ENCODE measurements at regions not wholly inside any gene's neighbourhood (a gene's known extent, or its start where the extent isn't known, plus 50 kb on each side); places are given as distances from the start of the nearest gene placed in this dataset.
"Not testable (repeated sequence)": the region's sequence is repeated elsewhere in the genome, so short reads cannot be mapped to it uniquely, and the experiment has no call there.

DNA sequence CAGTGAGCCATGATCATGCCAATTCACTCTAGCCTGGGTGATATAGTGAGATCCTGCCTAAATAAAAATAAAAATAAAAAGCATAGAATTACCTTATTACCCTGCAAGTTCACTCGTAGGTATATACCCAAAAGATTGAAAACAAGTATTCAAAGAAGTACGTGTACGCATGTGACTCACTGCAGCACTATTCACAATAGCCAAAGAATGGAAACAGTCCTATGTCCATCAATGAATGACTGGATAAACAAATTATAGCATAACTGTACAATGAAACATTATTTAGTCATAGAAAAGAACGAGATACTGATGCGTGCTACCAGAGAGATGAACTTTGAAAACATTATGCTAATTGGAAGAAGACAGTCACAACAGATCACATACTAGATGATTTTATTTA is 204.6 kb upstream of the DIAPH2 start:
- intact Hi-C loops (cut with DNase I): no loop called here
- DNase-seq: no peak
- no peak for ATAC-seq

DNA sequence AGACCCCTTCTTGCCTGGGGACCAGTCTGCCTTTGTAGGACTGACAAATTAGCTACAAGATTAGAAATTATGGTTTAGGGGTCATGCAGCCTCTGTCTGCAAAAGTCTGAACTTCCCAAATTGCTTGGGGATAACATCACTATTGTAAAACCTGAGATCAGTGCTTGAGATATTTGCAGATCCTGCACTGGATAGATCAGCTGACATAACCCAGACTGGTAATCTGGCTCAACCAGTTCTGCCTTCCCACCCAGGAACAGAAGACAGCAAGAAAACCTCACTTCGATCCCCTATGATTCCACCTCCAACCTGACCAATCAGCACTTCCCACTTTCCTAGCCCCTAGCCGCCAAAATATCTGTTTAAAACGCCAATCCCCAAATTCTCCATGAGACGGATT is 202.8 kb upstream of the DIAPH2 start:
- DNase-seq (no peak), ATAC-seq (no peak)
- intact Hi-C loops (cut with DNase I): no loop called here

DNA sequence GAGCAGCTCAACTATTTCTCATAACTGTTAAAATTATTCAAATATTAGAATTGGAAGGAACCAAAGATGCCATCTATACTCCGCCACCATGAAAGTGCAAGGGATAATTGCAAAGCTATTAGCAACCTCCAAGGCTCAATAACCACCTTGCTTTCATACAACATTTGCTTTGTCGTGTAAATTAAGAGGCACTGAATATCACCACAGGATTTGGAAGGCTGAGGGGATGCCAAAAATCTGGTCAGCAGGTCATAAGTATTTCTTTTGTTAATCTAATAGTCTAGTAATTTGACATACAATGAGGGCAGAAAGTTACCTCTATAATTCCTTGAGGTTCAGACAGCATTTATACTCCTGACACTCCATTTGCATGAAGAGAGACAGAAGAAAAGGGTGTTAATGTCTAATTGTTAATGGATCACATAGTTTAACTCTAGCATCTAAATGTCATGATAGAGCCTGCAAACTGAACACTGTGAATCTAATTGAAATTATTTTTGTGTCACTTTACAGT is 200.9 kb upstream of the DIAPH2 start:
- DNase-seq (no peak), ATAC-seq (no peak)
- intact Hi-C loops (cut with DNase I): no loop called here

DNA sequence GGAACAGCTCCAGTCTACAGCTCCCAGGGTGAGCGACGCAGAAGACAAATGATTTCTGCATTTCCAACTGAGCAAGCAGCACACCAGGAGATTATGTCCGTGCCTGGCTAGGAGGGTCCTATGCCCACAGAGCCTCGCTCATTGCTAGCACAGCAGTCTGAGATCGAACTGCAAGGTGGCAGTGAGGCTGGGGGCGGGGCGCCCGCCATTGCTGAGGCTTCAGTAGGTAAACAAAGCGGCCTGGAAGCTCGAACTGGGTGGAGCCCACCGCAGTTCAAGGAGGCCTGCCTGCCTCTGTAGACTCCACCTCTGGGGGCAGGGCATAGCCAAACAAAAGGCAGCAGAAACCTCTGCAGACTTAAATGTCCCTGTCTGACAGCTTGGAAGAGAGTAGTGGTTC is 198.0 kb upstream of the DIAPH2 start:
- intact Hi-C loops (cut with DNase I); DNase-seq; ATAC-seq: not testable (repeated sequence)

DNA sequence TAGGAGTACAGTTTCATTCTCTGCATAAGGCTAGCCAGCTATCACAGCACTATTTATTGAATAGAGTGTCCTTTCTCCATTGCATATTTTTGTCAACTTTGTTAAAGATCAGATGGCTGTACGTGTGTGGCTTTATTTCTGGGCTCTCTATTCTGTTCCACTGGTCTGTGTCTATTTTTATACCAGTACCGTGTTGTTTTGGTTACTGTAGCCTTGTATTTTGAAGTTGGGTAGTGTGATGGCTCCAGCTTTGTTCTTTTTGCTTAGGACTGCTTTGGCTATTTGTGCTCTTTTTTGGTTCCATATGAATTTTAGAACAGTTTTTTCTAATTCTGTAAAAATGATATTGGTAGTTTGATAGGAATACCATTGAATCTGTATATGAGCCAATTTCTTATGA is 182.1 kb upstream of the DIAPH2 start:
- intact Hi-C loops (cut with DNase I): no loop called here
- DNase-seq (no peak), ATAC-seq (no peak)

DNA sequence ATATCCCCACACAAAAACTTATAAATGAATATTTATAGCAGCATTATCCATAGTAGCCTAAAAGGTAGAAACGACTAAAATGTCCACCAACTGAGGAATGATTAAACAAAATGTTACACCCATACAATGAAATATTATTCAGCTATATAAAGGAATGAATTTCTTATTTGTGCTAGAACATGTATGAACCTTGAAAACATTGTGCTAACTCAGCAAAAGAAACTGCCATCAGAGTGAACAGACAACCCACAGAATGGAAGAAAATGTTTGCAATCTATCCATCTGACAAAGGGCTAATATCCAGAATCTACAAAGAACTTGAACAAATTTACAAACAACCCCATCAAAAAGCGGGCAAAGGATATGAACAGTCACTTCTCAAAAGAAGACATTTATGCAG is 155.3 kb upstream of the DIAPH2 start:
- ATAC-seq: not testable (repeated sequence)

DNA sequence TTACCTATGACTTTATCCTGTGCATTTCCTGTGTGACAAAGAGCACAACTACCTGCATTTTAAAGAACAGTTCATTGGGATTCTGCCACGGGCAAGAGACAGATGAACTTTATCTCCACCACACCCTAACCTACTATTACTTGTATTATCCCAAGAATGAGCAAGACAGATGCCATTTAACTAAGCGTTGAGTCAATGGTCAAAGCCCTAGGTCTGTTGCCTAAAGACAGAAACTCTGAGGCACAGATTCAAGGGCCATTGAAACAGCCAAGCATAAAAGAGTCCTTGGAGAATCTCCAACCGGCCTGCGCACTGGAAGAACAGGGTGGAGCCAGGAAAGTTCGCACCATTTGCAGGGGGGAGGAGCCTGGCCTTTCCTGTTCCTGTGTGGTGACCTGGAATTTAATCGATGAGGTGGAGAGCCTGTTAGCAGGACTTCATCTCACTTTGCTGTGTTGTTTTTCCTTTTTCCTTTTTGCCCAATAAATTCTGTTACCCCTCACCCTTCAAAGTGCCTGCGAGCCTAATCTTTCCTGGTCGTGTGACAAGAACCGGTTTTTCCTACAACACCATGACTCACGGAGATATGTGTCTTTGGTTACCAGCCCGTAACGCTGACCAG is 146.4 kb upstream of the DIAPH2 start:
- no peak for DNase-seq
- intact Hi-C loops (cut with DNase I): no loop called here
- ATAC-seq: no peak

More for the DNA sequence above, 155.3 kb upstream of the DIAPH2 start:
- DNase-seq; intact Hi-C loops (cut with DNase I): not testable (repeated sequence)

DNA sequence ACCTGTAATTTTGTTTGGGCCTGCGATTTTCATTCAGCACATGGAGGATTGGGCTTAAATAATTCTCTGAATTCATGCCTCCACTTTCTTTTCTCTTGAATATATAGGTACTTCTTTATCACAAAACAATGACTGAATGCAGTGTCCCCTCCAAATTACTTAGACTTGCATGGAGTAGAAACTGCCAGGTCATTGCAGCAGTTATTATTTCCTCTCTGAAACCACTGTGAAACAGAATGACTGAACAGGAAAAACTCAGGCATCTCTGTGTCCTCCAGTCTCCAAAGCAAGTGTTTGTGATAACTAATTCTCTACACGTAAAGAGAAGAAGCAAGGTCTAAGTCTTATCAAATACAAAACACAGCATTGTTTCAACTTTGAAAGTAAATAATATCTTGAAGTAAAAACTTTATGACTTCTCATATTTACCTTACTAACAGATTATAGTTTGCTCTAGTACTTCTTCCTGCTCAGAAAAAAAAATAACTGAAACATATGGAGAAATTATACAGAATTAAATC is 144.5 kb upstream of the DIAPH2 start:
- intact Hi-C loops (cut with DNase I): no loop called here
- DNase-seq: no peak
- no peak for ATAC-seq

DNA sequence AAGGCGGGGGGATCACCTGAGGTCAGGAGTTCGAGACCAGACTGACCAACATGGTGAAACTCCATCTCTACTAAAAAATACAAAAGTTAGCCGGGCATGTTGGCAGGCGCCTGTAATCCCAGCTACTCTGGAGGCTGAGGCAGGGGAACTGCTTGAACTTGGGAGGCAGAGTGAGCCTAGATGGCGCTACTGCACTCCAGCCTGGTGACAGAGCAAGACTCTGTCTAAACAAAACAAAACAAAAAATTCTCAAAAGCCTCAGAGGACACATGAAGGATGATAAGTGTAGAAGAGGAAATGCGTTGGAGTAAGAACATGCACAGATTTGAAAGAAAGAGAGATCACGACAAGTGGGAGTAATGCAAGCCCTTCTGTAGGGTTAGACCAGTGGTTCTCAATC is 138.4 kb upstream of the DIAPH2 start:
- DNase-seq; ATAC-seq; intact Hi-C loops (cut with DNase I): not testable (repeated sequence)

DNA sequence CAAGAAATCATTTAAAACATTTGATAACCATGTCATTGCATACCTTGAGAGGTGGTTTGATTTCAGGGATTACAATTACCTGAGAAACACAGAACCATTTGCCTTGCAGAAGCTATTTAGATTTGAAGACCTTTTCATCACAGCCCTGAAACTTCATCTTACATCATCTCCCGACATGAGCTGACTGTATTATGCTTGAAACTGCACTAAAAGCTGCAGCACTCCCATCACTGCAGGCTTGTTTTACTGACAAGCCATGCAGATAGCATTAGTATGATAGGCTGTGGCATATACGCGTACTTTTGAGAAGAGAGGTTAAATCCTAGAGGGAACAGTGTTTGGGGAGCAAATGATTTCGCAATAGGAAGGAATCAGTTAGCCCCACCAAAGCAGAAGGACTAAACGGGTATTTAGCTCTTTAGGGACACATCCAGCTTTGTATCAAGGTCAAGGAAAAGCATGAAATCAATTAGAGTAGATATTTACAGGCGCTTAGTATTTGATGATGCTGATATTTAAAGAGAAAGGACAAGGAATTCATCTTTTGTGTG is 133.2 kb upstream of the DIAPH2 start:
- DNase-seq (no peak), ATAC-seq (no peak)
- intact Hi-C loops (cut with DNase I): no loop called here

DNA sequence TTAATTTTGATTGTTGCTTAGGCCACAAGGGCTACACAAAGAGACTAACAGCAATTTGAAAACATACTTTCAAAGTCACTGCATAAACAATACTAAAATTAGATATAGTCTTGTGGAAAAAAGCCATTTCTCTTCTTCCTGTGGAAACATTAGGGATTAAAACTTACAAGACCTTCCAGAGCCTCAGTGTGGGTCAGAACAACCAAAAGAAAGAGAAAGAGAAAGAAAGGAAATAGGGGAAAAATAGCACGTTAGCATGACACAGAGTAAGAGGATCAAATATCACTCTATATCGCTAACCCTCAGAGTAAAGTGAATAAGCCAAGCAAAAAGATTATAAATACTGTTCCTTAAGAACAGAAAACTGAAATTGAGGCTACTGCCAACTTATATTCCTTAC is 127.8 kb upstream of the DIAPH2 start:
- DNase-seq (no peak), ATAC-seq (no peak)
- intact Hi-C loops (cut with DNase I): no loop called here

DNA sequence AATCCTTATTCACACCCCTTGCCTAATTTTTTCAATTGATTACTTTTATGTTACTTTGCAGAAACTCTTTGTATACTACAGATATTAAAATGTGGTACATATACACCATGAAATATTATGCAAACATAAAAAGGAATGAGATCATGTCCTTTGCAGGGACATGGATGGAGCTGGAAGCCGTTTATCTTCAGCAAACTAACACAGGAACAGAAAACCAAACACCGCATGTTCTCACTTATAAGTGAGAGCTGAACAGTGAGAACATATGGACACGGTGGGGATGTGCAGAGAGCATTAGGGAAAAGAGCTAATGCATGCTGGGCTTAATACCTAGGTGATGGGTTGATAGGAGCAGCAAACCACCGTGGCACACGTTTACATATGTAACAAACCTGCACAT is 123.5 kb upstream of the DIAPH2 start:
- intact Hi-C loops (cut with DNase I); DNase-seq; ATAC-seq: not testable (repeated sequence)

DNA sequence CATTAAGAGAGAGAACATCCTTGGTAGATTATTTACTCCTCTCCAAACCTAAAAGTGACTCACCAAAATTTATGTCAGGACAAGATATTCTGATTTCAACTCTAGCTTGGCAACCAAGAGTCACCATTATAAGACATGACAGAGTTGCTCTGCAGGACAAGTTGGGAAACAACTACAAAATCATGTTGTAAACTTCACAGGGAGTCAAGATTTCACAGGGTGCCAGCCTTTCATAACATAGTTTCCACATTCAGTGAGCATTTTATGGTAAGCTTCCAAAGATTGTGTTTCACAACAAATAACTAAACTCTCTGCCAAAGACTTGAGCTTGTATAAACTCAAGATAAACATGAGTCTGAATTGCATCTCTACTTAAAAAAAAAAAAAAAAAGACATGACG is 121.0 kb upstream of the DIAPH2 start:
- ATAC-seq: peak; percentile 44 to 65
- no peak for DNase-seq
- intact Hi-C loops (cut with DNase I): no loop called here

DNA sequence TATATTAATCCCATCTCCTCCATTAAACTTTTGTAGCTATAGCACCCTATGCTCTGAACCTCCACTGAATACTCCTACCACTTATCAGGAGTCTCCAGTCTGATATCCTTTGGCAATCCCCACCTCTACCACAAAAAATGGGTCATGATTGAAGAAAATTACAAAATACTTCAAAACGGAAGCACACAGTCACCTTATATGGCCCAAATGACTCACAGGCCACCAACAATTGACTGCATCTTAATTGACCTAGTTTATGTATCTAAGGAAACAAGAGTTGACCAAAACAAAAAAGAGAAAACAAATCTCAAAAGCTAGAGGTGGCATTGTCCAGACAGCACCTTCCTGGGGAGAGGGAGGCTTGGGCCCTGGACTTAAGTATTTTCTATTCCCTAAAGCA is 120.0 kb upstream of the DIAPH2 start:
- intact Hi-C loops (cut with DNase I): no loop called here
- no peak for DNase-seq
- ATAC-seq: no peak

DNA sequence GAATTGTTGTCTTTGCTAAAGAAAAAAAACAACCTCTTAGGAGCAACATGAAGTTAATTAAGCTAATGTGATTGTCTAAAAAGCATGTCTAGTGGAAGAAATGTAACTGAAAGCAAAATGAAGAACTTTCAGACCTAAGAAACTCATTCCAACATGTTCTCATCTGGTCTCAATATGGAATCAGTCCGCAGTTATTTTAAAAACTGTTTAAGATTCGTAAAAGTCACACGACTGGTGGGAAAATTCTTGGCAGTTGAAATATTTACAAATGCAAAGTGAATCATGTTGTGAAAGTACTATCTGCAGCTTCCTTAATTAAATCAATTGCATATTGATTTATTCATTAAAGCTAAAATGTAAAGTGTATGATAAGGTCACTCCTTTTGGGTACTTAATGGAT is 117.8 kb upstream of the DIAPH2 start:
- no peak for ATAC-seq
- intact Hi-C loops (cut with DNase I): no loop called here

DNA sequence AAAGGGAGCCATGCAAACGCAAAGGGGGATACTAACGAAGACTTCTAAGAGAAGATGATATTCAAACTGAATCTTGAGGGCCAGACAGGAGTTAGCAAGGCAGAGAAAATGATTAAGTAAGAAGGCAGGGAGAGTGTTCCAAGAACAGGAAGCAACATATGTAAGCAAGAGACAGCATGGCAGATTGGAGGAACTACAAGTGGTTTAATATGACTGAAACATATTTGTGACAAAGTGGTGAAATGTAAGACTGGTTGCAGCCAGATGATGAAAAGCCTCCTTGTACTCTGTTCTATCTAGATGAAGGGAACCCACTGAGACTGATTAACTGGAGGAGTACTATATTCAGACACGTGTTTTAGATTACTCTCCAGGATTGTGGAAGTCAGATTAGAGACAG is 116.6 kb upstream of the DIAPH2 start:
- DNase-seq (no peak), ATAC-seq (no peak)
- intact Hi-C loops (cut with DNase I): no loop called here

More for the DNA sequence above, 117.8 kb upstream of the DIAPH2 start:
- DNase-seq: no peak

DNA sequence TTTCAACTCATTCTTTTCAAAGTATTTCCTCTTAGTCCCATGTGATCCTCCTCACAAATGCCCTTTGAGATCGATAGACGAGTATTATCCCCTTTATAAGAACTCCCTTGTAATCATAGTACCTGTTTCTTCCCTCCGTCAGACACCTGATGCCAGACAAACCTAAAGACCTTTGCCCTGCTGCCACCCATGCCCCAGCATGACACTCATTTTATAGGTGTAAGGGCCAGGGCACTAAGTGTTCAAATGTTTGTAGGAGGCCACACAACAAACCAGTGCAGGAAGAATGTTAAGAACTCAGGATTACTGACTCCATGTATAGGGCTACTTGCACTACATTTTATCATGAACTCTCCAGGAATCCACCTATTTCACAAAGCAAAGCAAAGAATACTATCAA is 115.6 kb upstream of the DIAPH2 start:
- ATAC-seq (no peak), DNase-seq (no peak)
- intact Hi-C loops (cut with DNase I): no loop called here

DNA sequence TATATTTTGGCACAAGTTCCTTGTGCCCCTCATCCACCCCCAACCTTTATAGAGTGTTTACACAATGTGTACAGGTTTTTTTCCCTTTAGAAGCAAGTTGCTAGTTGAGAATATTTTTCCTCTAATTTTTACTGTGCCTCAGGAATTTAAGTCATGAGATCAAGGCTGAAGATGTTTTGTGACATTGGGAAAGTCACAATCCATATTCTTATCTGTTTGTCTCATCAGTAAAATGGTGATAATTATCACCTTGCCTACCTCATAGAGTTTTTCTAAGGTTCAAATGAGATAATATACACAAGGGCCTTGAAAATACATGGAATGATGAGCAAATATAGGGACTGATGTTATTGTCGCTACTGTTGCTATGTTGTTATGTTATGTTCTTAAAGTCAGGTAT is 109.6 kb upstream of the DIAPH2 start:
- ATAC-seq (no peak), DNase-seq (no peak)
- intact Hi-C loops (cut with DNase I): no loop called here

DNA sequence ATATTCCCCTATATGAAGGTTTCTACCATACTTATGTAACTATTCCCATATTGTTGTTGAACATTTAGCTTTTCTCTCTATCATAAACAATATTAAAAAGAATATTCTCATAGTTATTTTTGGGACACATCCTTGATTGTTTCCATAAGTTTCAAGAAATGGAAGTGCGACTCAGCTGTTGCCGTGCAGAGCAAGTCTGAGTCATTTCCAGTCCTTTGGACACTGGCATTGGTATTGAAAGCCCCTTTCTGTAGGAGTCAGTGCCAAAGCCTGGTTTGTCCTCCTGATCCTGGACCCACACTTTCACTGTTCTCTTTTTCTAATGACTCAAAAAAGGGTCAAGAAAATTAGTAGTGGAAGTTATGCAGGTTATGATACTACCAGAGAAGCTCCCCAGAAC is 108.3 kb upstream of the DIAPH2 start:
- ATAC-seq (no peak), DNase-seq (no peak)
- intact Hi-C loops (cut with DNase I): no loop called here

DNA sequence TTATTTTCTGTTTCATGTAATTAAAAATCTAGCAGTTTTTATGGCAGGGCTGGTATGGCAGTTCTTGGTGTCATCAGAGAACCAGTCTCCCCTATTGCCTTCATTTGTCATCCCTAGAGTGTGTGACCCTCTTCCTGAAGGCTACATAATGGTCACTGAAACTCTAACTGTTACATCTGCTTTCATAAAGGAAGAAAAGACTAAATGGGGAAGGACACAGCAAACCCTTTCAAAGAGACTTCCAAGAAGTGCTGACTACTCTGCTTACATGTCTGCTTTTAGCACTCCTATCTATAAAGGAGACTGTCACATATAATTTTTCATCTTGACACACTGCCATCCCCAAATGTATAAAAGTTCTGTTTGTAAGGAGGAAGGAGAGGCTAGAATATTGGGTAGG is 105.9 kb upstream of the DIAPH2 start:
- intact Hi-C loops (cut with DNase I): no loop called here
- no peak for ATAC-seq
- DNase-seq: no peak

DNA sequence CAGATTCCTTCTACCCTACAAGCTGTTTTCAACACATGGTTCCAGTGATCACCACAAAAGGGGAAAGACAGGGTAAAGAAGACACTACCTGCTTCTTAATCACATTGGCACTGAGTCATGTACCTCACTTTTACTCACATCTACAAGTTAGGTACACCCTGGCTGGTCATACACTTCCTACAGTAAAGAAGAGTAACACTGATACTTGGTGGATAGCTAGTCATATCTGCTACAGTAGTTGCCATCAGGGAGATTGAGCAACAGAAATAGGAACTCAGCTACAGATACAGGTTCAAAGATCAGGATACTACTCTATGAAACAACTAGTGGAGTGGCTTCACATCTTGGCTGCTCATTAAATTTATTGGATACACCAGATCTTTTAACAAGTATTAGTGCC is 105.4 kb upstream of the DIAPH2 start:
- intact Hi-C loops (cut with DNase I): no loop called here
- ATAC-seq (no peak), DNase-seq (no peak)

Measured in left cardiac atrium (tissue), 4 donors.